OCI-LY1 (cell line): ENCODE measurements at regions not wholly inside any gene's neighbourhood (a gene's known extent, or its start where the extent isn't known, plus 50 kb on each side); places are given as distances from the start of the nearest gene placed in this dataset.

Experiments used
- H2AFZ ChIP-seq: fragments of 200-600 bp; sonication (generic), shearing (Covaris generic); 2 replicates; pipeline ENCODE4 v1.6.0; 2014; ENCODE audit warnings: antibody characterized with exemption, mild to moderate bottlenecking, low read length
- H3F3A ChIP-seq: fragments of 200-600 bp; sonication (generic), shearing (Covaris generic); 2 replicates; pipeline ENCODE4 v1.6.0; 2014; ENCODE audit warnings: mild to moderate bottlenecking, antibody characterized with exemption, low read length, moderate library complexity; ENCODE audit not compliant: insufficient read depth
- H3K27ac ChIP-seq: fragments of 200-600 bp; sonication (generic); 2 replicates; pipeline ENCODE4 v1.5.1; 2014; ENCODE audit warnings: low read length, mixed run types, mild to moderate bottlenecking, low read depth; ENCODE audit not compliant: poor library complexity, severe bottlenecking
- H3K27me3 ChIP-seq: fragments of 200-600 bp; sonication (generic); 2 replicates; pipeline ENCODE4 v1.6.0; 2014; ENCODE audit warnings: antibody characterized with exemption, mild to moderate bottlenecking, low read length, moderate library complexity; ENCODE audit not compliant: insufficient read depth
- H3K36me3 ChIP-seq: fragments of 200-600 bp; sonication (generic); 2 replicates; pipeline ENCODE4 v1.6.1; 2014; ENCODE audit warnings: mild to moderate bottlenecking, antibody characterized with exemption, low read length, moderate library complexity, mixed read lengths; ENCODE audit not compliant: insufficient read depth
- H3K4me1 ChIP-seq: fragments of 200-600 bp; sonication (generic); 2 replicates; pipeline ENCODE4 v1.5.1; 2014; ENCODE audit warnings: mild to moderate bottlenecking, low read length, moderate library complexity; ENCODE audit not compliant: insufficient read depth, severe bottlenecking
- H3K4me2 ChIP-seq: fragments of 200-600 bp; sonication (generic), shearing (Covaris generic); 2 replicates; pipeline ENCODE4 v1.6.1; 2014; ENCODE audit warnings: low read length
- H3K4me3 ChIP-seq: fragments of 200-600 bp; sonication (generic); 2 replicates; pipeline ENCODE4 v1.5.1; 2014; ENCODE audit warnings: low read length, low read depth, mild to moderate bottlenecking, mixed read lengths; ENCODE audit not compliant: poor library complexity, severe bottlenecking
- H3K79me2 ChIP-seq: fragments of 200-600 bp; shearing (Covaris generic); 2 replicates; pipeline ENCODE4 v1.6.1; 2016; ENCODE audit warnings: mixed run types, low read length, mixed read lengths; ENCODE audit not compliant: insufficient read depth
- H3K9ac ChIP-seq: fragments of 200-600 bp; sonication (generic), shearing (Covaris generic); 2 replicates; pipeline ENCODE4 v1.6.1; 2014; ENCODE audit warnings: mild to moderate bottlenecking, low read length, mixed read lengths
- H3K9me2 ChIP-seq: fragments of 200-600 bp; sonication (generic), shearing (Covaris generic); 2 replicates; pipeline ENCODE4 v1.6.1; 2014; ENCODE audit warnings: low read depth, mild to moderate bottlenecking, low read length, mixed read lengths
- H3K9me3 ChIP-seq: fragments of 200-600 bp; shearing (Covaris generic); 2 replicates; pipeline ENCODE4 v1.6.1; 2014; ENCODE audit warnings: low read length, mixed read lengths
- H4K20me1 ChIP-seq: fragments of 200-600 bp; sonication (generic), shearing (Covaris generic); 2 replicates; pipeline ENCODE4 v1.6.0; 2016; ENCODE audit warnings: mild to moderate bottlenecking, low read length; ENCODE audit not compliant: insufficient read depth
- EZH2 ChIP-seq: fragments of 200-600 bp; sonication (generic), shearing (Covaris generic); IDR thresholded peaks from 2 replicates; pipeline ENCODE4 v1.8.0; 2017; ENCODE audit warnings: borderline replicate concordance, mixed run types, mild to moderate bottlenecking, antibody characterized with exemption, low read length, moderate library complexity, mixed read lengths
- TF ChIP-seq, protein P1 (sequence below): fragments of 200-600 bp; sonication (generic), shearing (Covaris generic); IDR thresholded peaks from 2 replicates; pipeline ENCODE4 v1.5.1; 2017; ENCODE audit warnings: mild to moderate bottlenecking, antibody characterized with exemption, low read length, moderate library complexity, mixed read lengths

DNA sequence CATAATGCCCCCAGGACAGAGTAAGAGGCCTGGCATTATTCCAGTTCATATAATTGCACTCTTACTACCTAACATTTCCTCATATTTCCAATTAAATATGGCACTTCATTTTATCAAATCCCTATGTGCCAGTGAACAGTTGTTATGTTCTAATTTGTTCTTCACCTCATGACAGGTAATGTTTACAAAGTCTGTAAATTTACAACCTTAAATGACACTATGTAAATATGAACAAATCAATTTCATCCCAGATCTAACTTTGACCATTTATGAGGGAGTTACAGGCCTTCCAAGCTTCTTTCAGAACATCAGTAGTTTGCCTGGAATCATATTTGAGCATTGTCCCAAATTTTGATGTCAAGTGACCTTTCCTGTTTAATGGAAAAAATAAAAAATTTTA is 592.6 kb upstream of the CDH6 start:
- no peak overlapping the region for H3K4me3 ChIP-seq
- no peaks in the 10 kb centered on the region for H3K9me2 ChIP-seq
- H4K20me1 ChIP-seq: no peaks in the 10 kb centered on the region
- no peaks in the 10 kb centered on the region for H3K36me3 ChIP-seq
- no peaks in the 10 kb centered on the region for H3K27me3 ChIP-seq
- no peak overlapping the region for H3K9ac ChIP-seq
- no peaks in the 10 kb centered on the region for H3F3A ChIP-seq
- no peak overlapping the region for H3K27ac ChIP-seq
- H3K9me3 ChIP-seq: no peaks in the 10 kb centered on the region
- no peaks in the 10 kb centered on the region for H3K4me1 ChIP-seq
- TF ChIP-seq, protein P1, sequence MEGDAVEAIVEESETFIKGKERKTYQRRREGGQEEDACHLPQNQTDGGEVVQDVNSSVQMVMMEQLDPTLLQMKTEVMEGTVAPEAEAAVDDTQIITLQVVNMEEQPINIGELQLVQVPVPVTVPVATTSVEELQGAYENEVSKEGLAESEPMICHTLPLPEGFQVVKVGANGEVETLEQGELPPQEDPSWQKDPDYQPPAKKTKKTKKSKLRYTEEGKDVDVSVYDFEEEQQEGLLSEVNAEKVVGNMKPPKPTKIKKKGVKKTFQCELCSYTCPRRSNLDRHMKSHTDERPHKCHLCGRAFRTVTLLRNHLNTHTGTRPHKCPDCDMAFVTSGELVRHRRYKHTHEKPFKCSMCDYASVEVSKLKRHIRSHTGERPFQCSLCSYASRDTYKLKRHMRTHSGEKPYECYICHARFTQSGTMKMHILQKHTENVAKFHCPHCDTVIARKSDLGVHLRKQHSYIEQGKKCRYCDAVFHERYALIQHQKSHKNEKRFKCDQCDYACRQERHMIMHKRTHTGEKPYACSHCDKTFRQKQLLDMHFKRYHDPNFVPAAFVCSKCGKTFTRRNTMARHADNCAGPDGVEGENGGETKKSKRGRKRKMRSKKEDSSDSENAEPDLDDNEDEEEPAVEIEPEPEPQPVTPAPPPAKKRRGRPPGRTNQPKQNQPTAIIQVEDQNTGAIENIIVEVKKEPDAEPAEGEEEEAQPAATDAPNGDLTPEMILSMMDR: no peak
- TF ChIP-seq EZH2: no peak
- H3K4me2 ChIP-seq: no peak overlapping the region
- no peaks in the 10 kb centered on the region for H3K79me2 ChIP-seq
- H2AFZ ChIP-seq: no peak overlapping the region

DNA sequence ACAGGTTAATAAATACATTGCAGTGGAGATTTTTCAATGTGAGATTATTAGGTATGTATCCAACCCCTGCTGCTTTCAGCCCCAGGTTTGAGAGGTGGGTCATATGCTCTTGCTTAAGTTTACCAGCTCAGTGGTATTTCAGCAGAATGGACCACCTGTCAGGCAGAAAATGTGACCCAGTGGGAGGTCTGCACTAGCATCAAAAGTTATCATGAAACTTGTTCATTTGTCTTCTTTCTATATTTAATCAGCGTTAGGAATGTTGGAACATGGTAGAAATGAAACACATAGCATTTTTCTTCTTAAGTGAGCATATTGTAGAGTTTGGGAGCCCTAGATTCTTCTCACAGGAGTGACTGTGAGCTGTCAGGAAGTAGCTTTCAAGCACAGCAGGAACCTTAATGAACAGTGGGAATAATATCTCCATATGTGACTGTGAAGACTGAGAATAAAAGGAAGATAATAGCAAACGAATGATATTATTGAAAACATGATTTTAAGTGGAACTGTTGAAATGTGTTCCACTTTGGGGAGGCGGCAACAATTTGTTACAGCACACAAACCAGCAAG is 596.9 kb upstream of the CDH6 start:
- TF ChIP-seq, protein P1: no peak
- TF ChIP-seq EZH2: no peak
- no peaks in the 10 kb centered on the region for H4K20me1 ChIP-seq
- H3K27ac ChIP-seq: no peak overlapping the region
- H2AFZ ChIP-seq: no peak overlapping the region
- H3K36me3 ChIP-seq: no peaks in the 10 kb centered on the region
- H3K27me3 ChIP-seq: no peaks in the 10 kb centered on the region
- H3K4me3 ChIP-seq: no peak overlapping the region
- H3K79me2 ChIP-seq: no peaks in the 10 kb centered on the region
- H3K4me1 ChIP-seq: no peaks in the 10 kb centered on the region
- no peak overlapping the region for H3K4me2 ChIP-seq
- no peaks in the 10 kb centered on the region for H3K9me3 ChIP-seq
- H3F3A ChIP-seq: no peaks in the 10 kb centered on the region
- no peak overlapping the region for H3K9ac ChIP-seq
- no peaks in the 10 kb centered on the region for H3K9me2 ChIP-seq

DNA sequence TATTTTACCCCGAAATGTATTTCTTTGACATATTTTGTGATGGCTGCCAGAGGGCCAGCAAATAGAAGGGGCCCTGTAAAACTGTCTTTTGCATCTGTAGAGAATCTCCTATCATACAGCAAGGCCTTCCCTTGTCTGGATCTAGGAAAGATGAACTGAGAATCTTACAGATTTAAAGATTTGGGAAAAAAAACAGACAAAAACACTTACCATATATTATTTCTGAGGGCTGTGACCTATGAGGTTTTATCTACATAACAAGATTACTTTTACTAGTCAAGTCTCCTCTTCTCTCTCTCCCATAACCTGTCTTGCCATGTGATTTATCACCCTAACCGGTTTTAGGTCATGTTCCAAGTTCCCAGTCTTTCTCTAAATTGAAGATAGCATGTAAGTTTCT is 599.2 kb upstream of the CDH6 start:
- no peak overlapping the region for H3K4me2 ChIP-seq
- no peaks in the 10 kb centered on the region for H3F3A ChIP-seq
- no peak overlapping the region for H3K27ac ChIP-seq
- no peak for TF ChIP-seq EZH2
- TF ChIP-seq, protein P1: no peak
- H3K9me2 ChIP-seq: no peaks in the 10 kb centered on the region
- H2AFZ ChIP-seq: no peak overlapping the region
- no peaks in the 10 kb centered on the region for H3K9me3 ChIP-seq
- no peaks in the 10 kb centered on the region for H3K4me1 ChIP-seq
- no peaks in the 10 kb centered on the region for H4K20me1 ChIP-seq
- no peaks in the 10 kb centered on the region for H3K36me3 ChIP-seq
- H3K27me3 ChIP-seq: no peaks in the 10 kb centered on the region
- H3K4me3 ChIP-seq: no peak overlapping the region
- no peaks in the 10 kb centered on the region for H3K79me2 ChIP-seq
- H3K9ac ChIP-seq: no peak overlapping the region
